ENCODE measurements at regions not wholly inside any gene's neighbourhood (a gene's known extent, or its start where the extent isn't known, plus 50 kb on each side); places are given as distances from the start of the nearest gene placed in this dataset.
A peak's percentile ranks its signal among the peaks of the same experiment; 100 is the strongest.

- Histone ChIP-seq H3K4me1 (replicated peaks) (no peaks in the 10 kb centered on the region), H3K9me3 (no peaks in the 10 kb centered on the region), H3K27me3 (replicated peaks; ENCODE audit: insufficient read depth) (no peaks in the 10 kb centered on the region), H3K36me3 (no peaks in the 10 kb centered on the region), H3K4me3 (no peak overlapping the region), H3K27ac (no peak overlapping the region)
- intact Hi-C loops (cut with DNase I): no loop called here
- peak; percentile 33 for DNase-seq (ENCODE audit: low spot score)
- TF ChIP-seq CTCF (IDR thresholded peaks at IDR 0.05) (no peak), POLR2AphosphoS5 (IDR thresholded peaks at IDR 0.05) (no peak), POLR2A (IDR thresholded peaks at IDR 0.05) (no peak)
- 66% methylated on average over 13 of the region's 13 CpGs for WGBS
These were observed 74.6 kb upstream of the BNC1 start for GRCh38 chr15:83358972-83359564.

DNA sequence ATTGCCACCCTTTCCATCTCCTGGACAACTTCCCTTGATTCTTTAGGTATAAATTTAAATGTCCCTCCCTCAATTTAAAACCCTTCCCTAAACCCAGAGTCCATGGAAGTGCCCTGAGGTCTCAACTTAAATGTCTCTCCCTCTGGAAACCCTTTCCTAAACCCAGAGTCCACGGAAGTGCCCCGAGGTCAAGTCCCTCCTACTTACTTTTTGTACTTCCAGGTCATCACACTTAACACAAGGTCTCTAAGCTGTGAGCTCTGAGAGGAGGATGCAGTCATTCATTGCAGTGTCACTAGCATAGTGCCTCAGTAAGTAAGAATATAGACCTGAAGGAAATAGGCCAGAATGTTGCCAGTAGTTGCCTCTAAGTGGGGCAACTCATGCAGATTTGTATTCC lies 78.2 kb upstream of the BNC1 start:
- Histone ChIP-seq H3K36me3 (no peaks in the 10 kb centered on the region), H3K27ac (no peak overlapping the region), H3K4me3 (no peak overlapping the region), H3K9me3 (no peaks in the 10 kb centered on the region), H3K27me3 (replicated peaks; ENCODE audit: insufficient read depth) (no peaks in the 10 kb centered on the region), H3K4me1 (replicated peaks) (no peaks in the 10 kb centered on the region)
- no peak for DNase-seq (ENCODE audit: low spot score)
- 83% methylated on average over 2 of the region's 2 CpGs for WGBS
- TF ChIP-seq POLR2AphosphoS5 (IDR thresholded peaks at IDR 0.05) (no peak), CTCF (IDR thresholded peaks at IDR 0.05) (no peak)
- intact Hi-C loops (cut with DNase I): no loop called here

- TF ChIP-seq POLR2AphosphoS5 (IDR thresholded peaks at IDR 0.05) (no peak), CTCF (IDR thresholded peaks at IDR 0.05) (no peak), POLR2A (IDR thresholded peaks at IDR 0.05) (no peak)
- H3K27ac ChIP-seq: no peak overlapping the region
- intact Hi-C loops (cut with DNase I): no loop called here
- H3K4me3 ChIP-seq: no peak overlapping the region
- WGBS: 81% methylated on average over 4 of the region's 4 CpGs
- H3K4me1 ChIP-seq (replicated peaks): no peaks in the 10 kb centered on the region
- no peaks in the 10 kb centered on the region for H3K36me3 ChIP-seq
- DNase-seq (ENCODE audit: low spot score): no peak
- H3K27me3 ChIP-seq (replicated peaks; ENCODE audit: insufficient read depth): no peaks in the 10 kb centered on the region
- H3K9me3 ChIP-seq: no peaks in the 10 kb centered on the region
These were observed 80.0 kb upstream of the BNC1 start for GRCh38 chr15:83364501-83364900.

GRCh38 chr15:83365370-83365938 lies 81.0 kb upstream of the BNC1 start:
- TF ChIP-seq POLR2A (IDR thresholded peaks at IDR 0.05) (no peak), POLR2AphosphoS5 (IDR thresholded peaks at IDR 0.05) (peak; percentile 9)
- DNase-seq (ENCODE audit: low spot score): no peak
- no peaks in the 10 kb centered on the region for H3K27me3 ChIP-seq (replicated peaks; ENCODE audit: insufficient read depth)

GRCh38 chr15:83372434-83372891 lies 74.7 kb upstream of the SH3GL3 start:
- Histone ChIP-seq H3K27me3 (replicated peaks; ENCODE audit: insufficient read depth) (peaks cover 3% of the 10 kb centered on the region), H3K36me3 (no peaks in the 10 kb centered on the region), H3K4me1 (replicated peaks) (no peaks in the 10 kb centered on the region), H3K4me3 (no peak overlapping the region), H3K9me3 (no peaks in the 10 kb centered on the region), H3K27ac (no peak overlapping the region)
- TF ChIP-seq POLR2AphosphoS5 (IDR thresholded peaks at IDR 0.05) (no peak), CTCF (IDR thresholded peaks at IDR 0.05) (no peak), POLR2A (IDR thresholded peaks at IDR 0.05) (no peak)
- DNase-seq (ENCODE audit: low spot score): no peak
- WGBS: 18% methylated on average over 9 of the region's 9 CpGs
- intact Hi-C loops (cut with DNase I): no loop called here

More at GRCh38 chr15:83365370-83365938, 81.0 kb upstream of the BNC1 start:
- H3K4me1 ChIP-seq (replicated peaks): no peaks in the 10 kb centered on the region
- H3K9me3 ChIP-seq: no peaks in the 10 kb centered on the region
- intact Hi-C loops (cut with DNase I): no loop called here
- H3K4me3 ChIP-seq: peak overlapping the region in 1 of 2 donors; percentile 7
- WGBS: under 1% methylated on average over 27 of the region's 27 CpGs
- H3K36me3 ChIP-seq: no peaks in the 10 kb centered on the region
- H3K27ac ChIP-seq: no peak overlapping the region

Measured in prostate gland (tissue), 2 donors.